GM18498 (cell line): ENCODE measurements at regions not wholly inside any gene's neighbourhood (a gene's known extent, or its start where the extent isn't known, plus 50 kb on each side); places are given as distances from the start of the nearest gene placed in this dataset.
"Not testable (repeated sequence)": the region's sequence is repeated elsewhere in the genome, so short reads cannot be mapped to it uniquely, and the experiment has no call there.

Experiments used
- ATAC-seq: cut with Tn5 transposase; IDR thresholded peaks from one replicate; pipeline ENCODE4 v1.9.1; 2021; ENCODE audit warnings: mild to moderate bottlenecking, moderate library complexity; ENCODE audit not compliant: unreplicated experiment

- ATAC-seq: no peak
Observed at GRCh38 chr1:81183051-81183450, 617.7 kb upstream of the ADGRL2 start.

- ATAC-seq: no peak
Observed at GRCh38 chr1:81179242-81179641, 621.5 kb upstream of the ADGRL2 start.

GRCh38 chr1:81178431-81179093 is 622.2 kb upstream of the ADGRL2 start:
- not testable (repeated sequence) for ATAC-seq

GRCh38 chr1:81174811-81175476 is 625.8 kb upstream of the ADGRL2 start:
- no peak for ATAC-seq

GRCh38 chr1:81174052-81174451 is 626.7 kb upstream of the ADGRL2 start:
- no peak for ATAC-seq

- ATAC-seq: no peak
Observed at GRCh38 chr1:81172483-81172882, 628.3 kb upstream of the ADGRL2 start.

- ATAC-seq: no peak
Observed at GRCh38 chr1:81170721-81171120, 630.0 kb upstream of the ADGRL2 start.

- no peak for ATAC-seq
Observed at GRCh38 chr1:81165963-81166362, 634.8 kb upstream of the ADGRL2 start.

GRCh38 chr1:81160696-81161095 is 640.0 kb upstream of the ADGRL2 start:
- ATAC-seq: no peak

- no peak for ATAC-seq
Observed at GRCh38 chr1:81158592-81158991, 642.1 kb upstream of the ADGRL2 start.

- ATAC-seq: no peak
Observed at GRCh38 chr1:81157686-81158085, 643.0 kb upstream of the ADGRL2 start.

- ATAC-seq: no peak
Observed at GRCh38 chr1:81156887-81157286, 643.8 kb upstream of the ADGRL2 start.

GRCh38 chr1:81155131-81155530 is 645.6 kb upstream of the ADGRL2 start:
- ATAC-seq: no peak

GRCh38 chr1:81151206-81151605 is 649.5 kb upstream of the ADGRL2 start:
- ATAC-seq: no peak

- ATAC-seq: no peak
Observed at GRCh38 chr1:81149649-81150325, 650.9 kb upstream of the ADGRL2 start.

- no peak for ATAC-seq
Observed at GRCh38 chr1:81144240-81144825, 656.4 kb upstream of the ADGRL2 start.

GRCh38 chr1:81142099-81142826 is 658.5 kb upstream of the ADGRL2 start:
- ATAC-seq: no peak

GRCh38 chr1:81135524-81135923 is 665.2 kb upstream of the ADGRL2 start:
- ATAC-seq: no peak

- no peak for ATAC-seq
Observed at GRCh38 chr1:81129776-81130175, 671.0 kb upstream of the ADGRL2 start.

- ATAC-seq: no peak
Observed at GRCh38 chr1:81129366-81129765, 671.4 kb upstream of the ADGRL2 start.

- ATAC-seq: no peak
Observed at GRCh38 chr1:81128079-81128478, 672.7 kb upstream of the ADGRL2 start.
